BLaER1 treated with 17β-estradiol and CSF1 and Interleukin-3, amounts not matched to agents 10 nM and 100 nM (cell line): ENCODE measurements at regions not wholly inside any gene's neighbourhood (a gene's known extent, or its start where the extent isn't known, plus 50 kb on each side); places are given as distances from the start of the nearest gene placed in this dataset.

ENCODE experiments used
- H3K27ac ChIP-seq, 11 experiments: shearing (Covaris generic); formaldehyde crosslinking; 2 replicates each; pipeline ENCODE4 v1.8.1; 2022
- H3K27me3 ChIP-seq, 11 experiments: shearing (Covaris generic); formaldehyde crosslinking; 2 replicates each; pipeline ENCODE4 v1.8.1; 2022
- H3K36me3 ChIP-seq, 11 experiments: shearing (Covaris generic); formaldehyde crosslinking; 2 replicates each; pipeline ENCODE4 v1.8.1; 2022
- H3K4me1 ChIP-seq, 10 experiments: shearing (Covaris generic); formaldehyde crosslinking; 2 replicates each; pipeline ENCODE4 v1.8.1; 2022
- H3K4me2 ChIP-seq, 11 experiments: shearing (Covaris generic); formaldehyde crosslinking; 2 replicates each; pipeline ENCODE4 v1.8.1; 2022
- H3K4me3 ChIP-seq, 10 experiments: shearing (Covaris generic); formaldehyde crosslinking; 2 replicates each; pipeline ENCODE4 v1.8.1; 2022
- H3K9ac ChIP-seq, 11 experiments: shearing (Covaris generic); formaldehyde crosslinking; 2 replicates each; pipeline ENCODE4 v1.8.1; 2022
- H3K9me3 ChIP-seq, 11 experiments: shearing (Covaris generic); formaldehyde crosslinking; replicated peaks in 1 of 11; 2 replicates each; pipeline ENCODE4 v1.8.1; 2022
- H4K20me1 ChIP-seq, 11 experiments: shearing (Covaris generic); formaldehyde crosslinking; 2 replicates each; pipeline ENCODE4 v1.8.1; 2022
- Cebpa-rat ChIP-seq, 11 experiments: shearing (Covaris generic); IDR thresholded peaks; 2 replicates each; pipeline ENCODE4 v1.8.1; 2022

DNA sequence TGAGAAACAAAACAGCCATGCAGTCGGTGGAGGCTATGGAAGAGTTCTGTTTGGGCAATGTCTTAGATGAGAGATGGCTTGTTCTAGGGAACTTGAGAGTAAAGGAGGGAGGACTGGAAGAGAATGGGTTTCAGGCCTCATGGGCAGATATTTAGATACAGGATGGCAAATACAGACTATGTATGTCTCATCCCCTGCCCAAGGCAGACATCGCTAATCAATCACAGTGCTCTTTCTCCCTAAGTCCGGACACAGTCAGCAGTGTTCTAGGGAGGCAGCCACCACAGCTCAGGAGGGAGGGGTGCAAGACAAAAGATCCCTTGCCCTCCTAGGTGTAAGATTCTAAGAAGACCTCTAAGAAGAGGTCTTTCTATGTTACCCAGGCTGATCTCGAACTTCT, 159.3 kb upstream of the TLE3 start:
- Histone ChIP-seq H3K27me3 (peaks cover 0 to 30% (median 5%) of the 10 kb centered on the region in 11 experiments; a peak in 12 of 22 replicates), H3K9ac (no peak overlapping the region), H3K4me3 (no peak overlapping the region), H4K20me1 (peaks cover 0 to 18% (median 4%) of the 10 kb centered on the region in 11 experiments; a peak in 6 of 22 replicates), H3K27ac (peak overlapping the region in 4 of 11 experiments; percentile 41 to 81 (median 72); a peak in 5 of 22 replicates), H3K4me2 (peak overlapping the region in 10 of 11 experiments; percentile 82 to 97 (median 91); a peak in 17 of 22 replicates), H3K9me3 (no peaks in the 10 kb centered on the region), H3K36me3 (no peaks in the 10 kb centered on the region), H3K4me1 (peaks cover 37 to 65% (median 50%) of the 10 kb centered on the region in 10 experiments)
- no peak for TF ChIP-seq Cebpa-rat (IDR thresholded peaks at IDR 0.05)

DNA sequence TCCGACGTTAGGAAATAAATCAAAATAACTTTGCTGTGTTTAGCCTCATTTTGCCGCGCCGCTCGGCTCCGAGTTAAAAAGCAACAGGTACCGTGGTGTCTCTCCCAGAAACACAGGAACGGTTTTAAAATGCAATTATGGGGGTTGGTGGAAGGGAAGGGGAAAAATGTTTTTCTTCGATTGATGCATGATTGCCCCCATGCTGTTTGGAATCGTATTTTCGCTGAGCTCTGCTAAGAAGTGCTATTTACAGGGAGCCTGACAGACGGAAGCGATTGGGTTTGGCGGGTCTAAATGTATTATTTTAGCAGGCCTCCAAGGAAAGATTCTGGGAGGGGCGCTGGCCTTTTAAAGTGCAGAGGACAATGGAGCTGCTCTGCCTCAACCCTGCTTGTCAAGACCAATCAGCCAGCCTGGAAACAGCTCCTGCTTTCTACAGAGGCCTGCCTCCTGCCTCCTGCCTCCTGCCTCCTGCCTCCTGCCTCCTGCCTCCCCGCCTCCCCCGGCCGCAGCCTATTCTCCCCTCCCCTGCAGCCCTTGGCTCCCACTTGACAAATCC, 156.7 kb upstream of the TLE3 start:
- no peaks in the 10 kb centered on the region for H3K36me3 ChIP-seq
- H3K4me2 ChIP-seq, result no peak overlapping the region
- H3K9me3 ChIP-seq, result no peaks in the 10 kb centered on the region
- H3K9ac ChIP-seq, result no peak overlapping the region
- TF ChIP-seq Cebpa-rat (IDR thresholded peaks at IDR 0.05), result no peak
- H3K27ac ChIP-seq, result no peak overlapping the region
- H3K4me1 ChIP-seq, result peaks cover 51 to 58% (median 54%) of the 10 kb centered on the region in 10 experiments
- H3K4me3 ChIP-seq, result no peak overlapping the region
- peaks cover 0 to 31% (median 7%) of the 10 kb centered on the region in 11 experiments; a peak in 8 of 22 replicates for H4K20me1 ChIP-seq
- H3K27me3 ChIP-seq, result peaks cover 0 to 51% (median 12%) of the 10 kb centered on the region in 11 experiments; a peak in 13 of 22 replicates

DNA sequence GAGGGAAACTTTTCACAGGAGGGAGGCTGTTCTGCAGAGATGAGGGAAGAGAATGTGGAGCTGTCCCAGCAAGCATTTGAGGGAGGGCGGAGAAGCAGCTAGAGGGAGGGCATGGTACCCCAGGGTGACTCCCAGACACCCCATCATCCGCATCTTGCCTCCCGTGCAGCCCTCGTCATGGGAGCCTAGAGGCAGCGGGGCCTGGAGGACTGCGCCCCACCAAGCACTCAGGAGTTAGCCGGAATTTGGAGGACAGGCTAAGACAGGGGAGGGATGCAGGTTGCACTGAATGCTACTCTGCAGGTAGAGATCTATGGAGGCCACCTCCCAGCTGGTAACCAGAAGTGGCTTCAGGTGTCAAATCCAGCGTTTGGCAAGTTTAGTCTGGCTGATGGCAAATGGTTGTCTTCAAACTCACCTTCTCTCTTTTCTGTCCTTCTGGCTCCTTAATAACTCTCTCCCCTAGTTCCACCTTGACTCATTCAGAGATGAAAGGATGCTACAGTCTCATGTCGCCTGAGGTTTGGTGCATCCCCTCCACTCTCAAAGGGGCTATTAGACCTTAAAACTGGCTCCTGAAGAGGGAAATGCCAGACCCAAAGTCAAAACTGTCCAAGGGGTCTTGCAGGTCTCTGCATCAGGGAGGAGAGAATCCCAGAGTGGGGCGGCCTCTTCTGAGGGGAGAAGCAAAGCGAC, 155.9 kb upstream of the TLE3 start:
- H3K27ac ChIP-seq, result no peak overlapping the region
- peaks cover 51 to 58% (median 53%) of the 10 kb centered on the region in 10 experiments for H3K4me1 ChIP-seq
- peaks cover 0 to 25% (median 7%) of the 10 kb centered on the region in 11 experiments; a peak in 7 of 22 replicates for H4K20me1 ChIP-seq
- TF ChIP-seq Cebpa-rat (IDR thresholded peaks at IDR 0.05), result no peak
- no peak overlapping the region for H3K9ac ChIP-seq
- no peaks in the 10 kb centered on the region for H3K9me3 ChIP-seq
- H3K4me3 ChIP-seq, result no peak overlapping the region
- H3K4me2 ChIP-seq, result no peak overlapping the region; a peak in 1 of 22 replicates
- H3K36me3 ChIP-seq, result no peaks in the 10 kb centered on the region
- peaks cover 0 to 55% (median 12%) of the 10 kb centered on the region in 11 experiments; a peak in 13 of 22 replicates for H3K27me3 ChIP-seq

- Histone ChIP-seq H4K20me1 (peaks cover 0 to 27% (median 7%) of the 10 kb centered on the region in 11 experiments; a peak in 7 of 22 replicates), H3K4me1 (peaks cover 51 to 58% (median 53%) of the 10 kb centered on the region in 10 experiments), H3K4me2 (peak overlapping the region in 2 of 11 experiments; percentile 1 to 2; a peak in 2 of 22 replicates), H3K9me3 (no peaks in the 10 kb centered on the region), H3K27ac (no peak overlapping the region), H3K4me3 (no peak overlapping the region), H3K36me3 (no peaks in the 10 kb centered on the region), H3K9ac (no peak overlapping the region), H3K27me3 (peaks cover 0 to 62% (median 12%) of the 10 kb centered on the region in 11 experiments; a peak in 14 of 22 replicates)
- TF ChIP-seq Cebpa-rat (IDR thresholded peaks at IDR 0.05), result no peak
Observed at GRCh38 chr15:70252951-70253320, 155.2 kb upstream of the TLE3 start.

GRCh38 chr15:70252056-70252950, 154.6 kb upstream of the TLE3 start:
- Histone ChIP-seq H3K9ac (no peak overlapping the region), H3K27ac (no peak overlapping the region)

GRCh38 chr15:70251246-70251990, 153.7 kb upstream of the TLE3 start:
- peaks cover 50 to 60% (median 57%) of the 10 kb centered on the region in 10 experiments for H3K4me1 ChIP-seq
- peaks cover 0 to 65% (median 12%) of the 10 kb centered on the region in 11 experiments; a peak in 14 of 22 replicates for H3K27me3 ChIP-seq
- no peaks in the 10 kb centered on the region for H3K9me3 ChIP-seq
- no peaks in the 10 kb centered on the region for H3K36me3 ChIP-seq
- H3K4me2 ChIP-seq, result peak overlapping the region in 10 of 11 experiments; percentile 48 to 88 (median 67); a peak in 17 of 22 replicates
- H3K27ac ChIP-seq, result no peak overlapping the region
- no peak for TF ChIP-seq Cebpa-rat (IDR thresholded peaks at IDR 0.05)
- no peak overlapping the region for H3K4me3 ChIP-seq
- H3K9ac ChIP-seq, result peak overlapping the region in 1 of 11 experiments; percentile 22; a peak in 1 of 22 replicates
- H4K20me1 ChIP-seq, result peaks cover 0 to 32% (median 8%) of the 10 kb centered on the region in 11 experiments; a peak in 9 of 22 replicates

More at GRCh38 chr15:70252056-70252950, 154.6 kb upstream of the TLE3 start:
- Histone ChIP-seq H3K4me2 (peak overlapping the region in 6 of 11 experiments; percentile 1 to 82 (median 67); a peak in 8 of 22 replicates), H3K4me1 (peaks cover 49 to 58% (median 52%) of the 10 kb centered on the region in 10 experiments), H3K27me3 (peaks cover 0 to 68% (median 12%) of the 10 kb centered on the region in 11 experiments; a peak in 14 of 22 replicates), H3K4me3 (no peak overlapping the region), H4K20me1 (peaks cover 0 to 32% (median 7%) of the 10 kb centered on the region in 11 experiments; a peak in 7 of 22 replicates), H3K9me3 (no peaks in the 10 kb centered on the region), H3K36me3 (no peaks in the 10 kb centered on the region)
- no peak for TF ChIP-seq Cebpa-rat (IDR thresholded peaks at IDR 0.05)

DNA sequence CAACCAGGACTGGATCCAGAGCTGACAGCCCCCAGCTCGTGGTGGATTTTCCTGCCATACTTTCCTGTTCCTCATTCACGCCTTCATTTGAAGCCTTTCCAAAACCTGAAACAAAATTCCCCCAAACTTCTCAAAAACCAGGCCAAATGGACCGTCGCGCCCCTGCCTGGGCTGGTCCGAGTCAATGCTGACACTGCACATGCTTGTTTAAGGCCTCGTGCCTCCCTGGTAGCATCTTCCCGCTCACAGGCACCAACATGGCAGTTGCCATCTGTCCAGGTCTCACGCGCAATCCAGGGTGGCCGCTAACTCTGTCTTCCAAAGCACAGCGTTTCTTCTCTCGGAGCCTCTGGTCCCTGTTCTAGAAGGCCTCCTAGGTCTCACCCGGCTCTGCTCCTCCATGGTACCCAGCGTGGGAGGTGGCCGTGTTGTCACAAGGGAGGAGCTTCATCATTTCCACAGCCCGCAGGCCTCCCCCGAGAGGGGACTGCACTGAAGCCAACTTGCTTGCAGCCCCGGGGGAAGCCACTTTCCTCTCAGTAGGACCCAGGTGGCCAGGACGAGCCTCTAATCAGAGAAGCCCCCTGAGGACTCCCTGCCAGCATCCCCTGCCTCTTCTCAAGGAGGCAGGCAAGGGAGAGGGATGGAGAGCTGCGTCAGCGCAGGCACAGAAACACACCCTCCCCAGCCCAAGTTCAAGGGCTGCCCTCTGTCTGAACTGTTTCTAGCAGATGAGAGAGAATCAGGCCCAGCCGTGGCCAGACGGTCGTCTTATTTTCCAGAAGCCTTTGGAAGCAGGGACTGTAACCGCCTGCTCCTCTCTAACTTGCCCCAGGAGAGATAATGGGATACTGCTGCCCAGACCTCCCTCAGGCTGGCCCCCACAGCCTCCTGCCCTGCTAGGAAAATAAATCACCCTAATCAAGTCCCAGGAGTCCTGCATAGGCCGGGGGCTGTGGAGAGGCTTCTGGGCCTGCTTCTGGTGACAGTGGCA, 152.8 kb upstream of the TLE3 start:
- Histone ChIP-seq H3K27ac (no peak overlapping the region), H3K4me2 (peak overlapping the region; percentile 48 to 88 (median 66)), H3K4me3 (no peak overlapping the region), H4K20me1 (peaks cover 0 to 37% (median 11%) of the 10 kb centered on the region in 11 experiments; a peak in 9 of 22 replicates), H3K36me3 (no peaks in the 10 kb centered on the region), H3K4me1 (peaks cover 56 to 67% (median 66%) of the 10 kb centered on the region in 10 experiments), H3K9ac (peak overlapping the region in 1 of 11 experiments; percentile 22; a peak in 1 of 22 replicates), H3K27me3 (peaks cover 0 to 61% (median 12%) of the 10 kb centered on the region in 11 experiments; a peak in 13 of 22 replicates), H3K9me3 (no peaks in the 10 kb centered on the region)
- no peak for TF ChIP-seq Cebpa-rat (IDR thresholded peaks at IDR 0.05)
